LNCAP (cell line): ENCODE measurements at regions not wholly inside any gene's neighbourhood (a gene's known extent, or its start where the extent isn't known, plus 50 kb on each side); places are given as distances from the start of the nearest gene placed in this dataset.

Experiments used
- CTCF ChIP-seq: fragments of 450-650 bp; IDR thresholded peaks from 2 replicates; pipeline ENCODE4 v1.5.1; 2017; ENCODE audit warnings: mild to moderate bottlenecking

DNA sequence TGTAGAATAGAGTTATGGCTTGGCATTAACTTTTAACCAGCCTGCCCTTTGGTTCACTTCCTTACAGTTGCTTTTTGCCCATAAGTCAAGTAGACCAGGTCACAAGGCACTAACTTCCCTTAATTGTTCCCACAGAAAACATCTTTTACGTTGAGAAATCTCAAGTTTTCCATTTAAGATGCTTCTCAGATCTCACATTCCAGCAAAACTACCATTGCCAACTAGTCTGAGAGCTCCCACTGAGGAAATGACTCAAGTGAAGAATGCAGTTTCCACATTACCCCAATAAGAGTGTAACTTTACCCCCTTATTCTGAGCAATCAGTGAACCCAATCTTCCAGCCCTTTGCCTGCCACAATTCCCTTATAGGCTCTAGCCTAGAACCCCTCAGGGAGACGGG, 502.2 kb upstream of the OLFM3 start:
- TF ChIP-seq CTCF = no peak

DNA sequence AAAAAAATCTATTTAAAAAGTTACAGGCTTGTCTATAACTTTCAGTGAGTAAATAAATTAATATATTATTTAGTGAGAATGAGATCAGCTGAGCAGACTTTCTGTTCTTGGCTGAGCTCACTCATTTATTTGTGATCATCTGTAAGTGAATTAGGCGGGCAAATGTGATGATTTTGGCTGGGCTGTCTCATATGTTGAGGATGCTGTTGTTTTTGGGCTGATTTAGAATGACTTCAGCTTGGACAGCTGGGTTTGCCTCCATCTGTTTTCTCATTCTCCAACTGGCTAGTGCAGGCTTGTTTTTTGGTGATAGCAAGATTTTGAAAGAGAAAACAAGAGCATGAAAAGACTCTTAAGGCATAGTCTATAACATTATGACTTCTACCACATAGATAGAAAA, 475.8 kb upstream of the OLFM3 start:
- no peak for TF ChIP-seq CTCF

DNA sequence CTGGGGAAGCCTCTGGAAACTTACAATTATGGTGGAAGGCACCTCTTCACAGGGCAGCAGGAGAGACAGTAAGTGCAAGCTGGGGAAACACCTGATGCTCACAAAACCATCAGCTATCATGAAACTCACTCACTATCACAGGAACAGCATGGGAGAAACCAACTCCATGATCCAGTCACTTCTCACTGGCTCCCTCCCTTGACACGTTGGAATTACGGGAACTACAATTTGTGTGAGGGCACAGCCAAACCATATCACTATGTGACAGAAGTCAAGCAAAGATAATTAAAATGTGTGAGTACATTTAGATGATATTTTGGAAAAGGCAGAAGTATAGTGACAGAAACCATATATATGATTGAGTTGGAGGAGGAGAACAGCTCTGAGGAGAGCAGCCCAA, 474.0 kb upstream of the OLFM3 start:
- no peak for TF ChIP-seq CTCF

DNA sequence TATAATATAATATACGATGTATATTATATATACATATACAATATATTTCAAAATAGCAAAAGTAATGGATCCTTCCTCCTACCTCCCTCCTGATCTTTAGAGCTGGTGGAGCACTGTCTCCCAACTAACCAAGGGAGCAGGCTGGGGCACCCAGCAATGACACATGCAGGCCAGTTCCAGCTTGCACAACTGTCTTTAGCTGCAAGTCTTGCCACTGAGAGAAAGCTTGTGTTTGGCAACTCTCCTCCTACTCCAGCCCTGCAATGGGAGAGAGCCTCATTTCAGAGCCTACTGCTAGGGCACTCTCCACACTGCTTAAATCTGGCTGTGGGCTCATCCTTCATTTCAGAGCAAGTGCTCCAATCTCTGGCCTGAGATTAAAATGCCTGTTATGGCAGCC, 469.8 kb upstream of the OLFM3 start:
- TF ChIP-seq CTCF = no peak

DNA sequence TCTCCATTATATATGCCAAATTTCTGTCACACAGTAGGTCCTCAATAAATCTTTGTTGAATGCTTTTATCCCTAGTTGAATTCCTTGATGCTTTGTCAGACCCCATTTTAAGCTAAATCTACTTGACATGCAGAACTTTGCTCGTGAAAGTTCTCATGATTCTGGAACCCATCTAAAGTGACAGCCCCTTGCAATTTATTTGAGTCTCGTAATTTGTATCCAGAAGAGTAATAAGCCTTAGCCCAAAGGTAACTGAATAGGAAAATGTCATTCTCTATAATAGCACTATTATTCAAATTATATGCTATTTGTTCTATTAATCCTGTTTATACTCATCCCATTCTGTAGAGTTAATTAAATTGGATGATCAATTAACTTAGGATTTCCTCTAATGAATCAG, 466.6 kb upstream of the OLFM3 start:
- no peak for TF ChIP-seq CTCF

GRCh38 chr1:102435483-102435882, 438.8 kb upstream of the OLFM3 start:
- no peak for TF ChIP-seq CTCF

GRCh38 chr1:102434421-102434820, 437.7 kb upstream of the OLFM3 start:
- TF ChIP-seq CTCF = peak; percentile 70

DNA sequence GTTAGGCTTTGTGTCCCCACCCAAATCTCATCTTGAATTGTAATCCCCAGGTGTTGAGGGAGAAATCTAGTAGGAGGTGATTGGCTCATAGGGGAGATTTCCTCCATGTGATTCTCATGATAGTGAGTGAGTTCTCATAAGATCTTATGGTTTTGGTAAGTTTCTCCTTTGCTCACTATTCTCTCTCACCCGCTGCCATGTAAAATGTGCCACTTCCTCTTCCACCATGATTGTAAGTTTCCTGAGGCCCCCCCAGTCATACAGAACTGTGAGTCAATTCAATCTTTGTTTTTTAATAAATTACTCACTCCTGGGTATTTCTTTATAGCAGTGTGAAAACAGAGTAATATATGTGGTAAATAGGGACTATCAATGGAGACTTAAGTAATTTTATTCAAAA, 434.5 kb upstream of the OLFM3 start:
- TF ChIP-seq CTCF = no peak
